ENCODE measurements at regions not wholly inside any gene's neighbourhood (a gene's known extent, or its start where the extent isn't known, plus 50 kb on each side); places are given as distances from the start of the nearest gene placed in this dataset.

DNA sequence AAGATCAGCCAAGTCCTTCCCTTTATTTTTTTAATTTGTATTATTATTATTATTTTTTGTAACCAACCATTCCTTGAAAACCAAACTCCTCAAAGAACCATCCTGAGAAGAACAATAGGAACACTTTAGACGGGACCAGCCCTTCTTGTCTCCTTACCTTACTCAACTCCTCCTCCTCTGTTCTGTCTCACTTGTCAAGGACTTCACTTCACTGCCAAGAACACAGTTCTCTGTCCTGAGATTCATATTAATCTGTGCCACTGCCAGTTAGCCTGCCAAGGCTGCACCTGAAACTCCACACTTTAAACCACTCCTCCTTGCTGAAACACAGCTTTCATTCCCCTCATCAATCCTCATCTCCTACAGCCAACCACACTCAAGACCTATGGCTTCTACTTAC is 73.8 kb upstream of the ATP1A1 start:
- no peak for DNase-seq

DNA sequence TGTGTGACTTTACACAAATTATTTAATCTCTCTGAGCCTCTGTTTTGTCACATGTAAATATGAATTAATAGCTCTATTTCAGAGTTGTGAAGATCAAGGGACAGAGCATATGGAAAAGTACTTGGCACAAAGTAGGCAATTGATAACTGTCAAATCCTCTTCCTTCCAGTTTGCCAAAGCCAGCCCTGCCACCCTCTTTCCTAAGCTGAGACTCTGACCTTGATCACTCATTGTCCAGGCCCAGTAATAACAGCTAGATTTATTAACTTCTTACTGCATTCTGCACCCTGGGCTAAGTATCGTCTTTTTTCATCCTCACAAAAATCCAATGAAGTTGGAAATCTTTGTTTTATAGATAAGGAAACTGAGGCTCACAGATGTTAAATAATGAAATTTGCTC is 70.8 kb upstream of the ATP1A1 start:
- DNase-seq: no peak

DNA sequence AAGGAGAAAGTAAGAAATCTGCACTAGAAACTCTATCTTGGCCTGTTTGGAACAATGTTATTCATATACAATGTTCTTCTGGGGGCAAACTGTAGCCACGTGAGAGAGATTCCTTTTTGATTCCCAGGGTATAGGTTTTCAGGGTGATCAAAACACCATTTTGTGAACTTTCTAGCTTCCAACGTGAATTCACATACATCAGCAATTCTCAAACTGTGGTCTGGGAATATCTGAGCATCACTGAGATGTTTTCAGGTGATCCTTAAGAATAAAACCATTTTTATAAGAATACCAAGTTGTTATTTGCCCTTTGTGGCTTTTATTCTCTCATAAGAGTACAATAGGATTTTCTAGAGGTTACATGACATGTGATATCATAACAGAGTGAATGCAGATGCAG is 66.9 kb upstream of the ATP1A1 start:
- DNase-seq: no peak

- DNase-seq: no peak
These were observed 66.1 kb upstream of the ATP1A1 start for GRCh38 chr1:116306840-116307442.

DNA sequence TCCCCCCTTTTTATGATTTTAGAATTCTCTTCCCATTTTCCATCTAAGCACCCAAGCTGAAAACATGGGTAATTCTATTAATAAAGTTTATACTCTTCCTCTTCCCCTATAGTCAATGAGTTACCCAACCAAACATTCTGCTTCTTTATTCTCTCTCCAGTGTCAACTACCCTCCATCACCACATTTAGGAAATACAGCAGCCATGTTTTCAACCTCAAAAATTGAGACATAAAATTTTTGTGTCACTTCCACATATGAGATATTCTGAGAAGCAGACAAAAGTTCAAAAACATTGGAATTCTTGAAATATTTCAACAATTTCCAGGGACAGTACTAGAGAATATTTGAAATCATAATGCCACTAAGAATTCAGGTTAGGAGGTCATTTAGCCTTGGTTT is 64.8 kb upstream of the ATP1A1 start:
- no peak for DNase-seq

GRCh38 chr1:116309090-116309870 is 63.8 kb upstream of the ATP1A1 start:
- DNase-seq: no peak

GRCh38 chr1:116310180-116310579 is 62.9 kb upstream of the ATP1A1 start:
- DNase-seq: no peak

DNA sequence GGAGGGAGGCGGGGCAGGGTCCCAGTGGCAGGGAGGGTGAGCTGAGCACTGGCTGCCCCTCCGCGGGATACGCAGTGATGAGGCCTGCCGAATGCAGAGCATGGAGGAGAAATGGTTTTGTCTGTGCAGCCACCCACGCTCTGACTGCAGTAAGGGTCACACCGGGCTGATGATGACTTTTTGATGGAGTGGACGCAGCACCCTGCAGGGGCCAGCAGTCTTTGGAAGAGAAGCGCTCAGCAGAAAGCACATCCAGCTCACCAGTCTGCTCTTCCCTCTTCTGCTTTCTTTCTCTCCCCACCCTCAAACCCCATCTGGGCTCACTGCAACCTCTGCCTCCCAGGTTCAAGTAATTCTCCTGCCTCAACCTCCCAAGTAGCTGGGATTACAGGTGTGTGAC is 61.9 kb upstream of the ATP1A1 start:
- no peak for DNase-seq

DNA sequence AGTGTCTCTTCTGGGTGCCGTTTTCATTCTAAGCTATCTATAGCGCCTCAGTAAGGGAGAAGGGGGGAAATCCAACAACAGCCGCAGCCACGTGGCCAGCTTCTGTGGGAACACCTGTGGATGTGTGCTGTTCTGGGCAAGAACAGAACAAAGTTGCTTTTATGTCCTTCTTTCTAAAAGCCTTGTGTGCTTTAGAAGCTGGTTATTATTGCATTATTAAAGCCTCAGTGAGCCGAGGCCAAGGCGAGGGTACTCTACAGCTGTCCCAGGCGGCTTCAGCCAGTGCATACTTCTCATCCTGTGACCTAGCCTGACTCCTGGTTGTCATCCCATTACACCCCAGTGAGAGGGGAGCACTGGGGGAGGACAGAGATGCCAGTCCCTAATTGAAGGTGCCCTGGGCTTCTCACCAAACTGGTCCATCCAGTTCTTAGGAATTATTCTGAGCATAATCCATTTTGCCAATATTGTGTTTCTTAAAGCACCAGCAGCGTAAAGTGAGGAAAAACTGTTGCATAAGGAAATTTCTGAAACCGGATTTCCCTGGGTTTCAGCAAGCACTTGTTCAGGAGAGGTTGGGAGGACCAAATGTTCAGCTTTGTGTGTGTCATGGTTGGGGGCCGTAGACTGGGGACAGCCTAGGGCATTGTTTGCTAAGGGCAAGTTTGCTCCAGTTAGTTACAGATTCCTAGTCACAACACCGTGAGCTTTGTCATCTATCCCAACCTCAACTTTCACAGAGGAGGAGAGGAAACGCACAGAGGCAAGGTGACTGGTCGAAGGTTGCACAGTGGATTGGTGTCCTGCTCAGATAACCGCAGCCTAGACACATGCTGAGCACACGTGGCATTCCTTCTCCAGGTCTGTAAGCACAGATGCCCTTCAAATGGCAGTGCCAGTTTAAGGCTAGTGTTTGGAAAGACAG is 61.0 kb upstream of the ATP1A1 start:
- no peak for DNase-seq

DNA sequence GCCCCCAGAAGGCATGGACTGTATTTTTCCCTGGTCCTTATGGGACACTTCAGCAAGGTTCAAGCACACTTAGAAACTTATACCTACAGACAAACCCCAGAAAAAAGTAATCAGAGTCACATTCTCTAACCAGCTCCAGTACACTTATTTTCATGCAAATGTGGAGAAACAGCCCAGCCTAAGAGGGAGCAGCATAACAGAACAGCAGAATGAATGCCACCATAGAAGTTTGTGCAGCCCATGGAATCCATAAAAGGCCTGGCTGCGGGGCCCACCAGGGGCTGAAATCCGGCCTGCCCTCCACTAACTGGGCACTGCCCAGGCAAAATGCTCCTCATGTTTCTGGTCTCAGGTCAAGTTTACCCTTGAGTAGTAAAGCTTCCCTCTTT is 60.4 kb upstream of the ATP1A1 start:
- DNase-seq: no peak

DNA sequence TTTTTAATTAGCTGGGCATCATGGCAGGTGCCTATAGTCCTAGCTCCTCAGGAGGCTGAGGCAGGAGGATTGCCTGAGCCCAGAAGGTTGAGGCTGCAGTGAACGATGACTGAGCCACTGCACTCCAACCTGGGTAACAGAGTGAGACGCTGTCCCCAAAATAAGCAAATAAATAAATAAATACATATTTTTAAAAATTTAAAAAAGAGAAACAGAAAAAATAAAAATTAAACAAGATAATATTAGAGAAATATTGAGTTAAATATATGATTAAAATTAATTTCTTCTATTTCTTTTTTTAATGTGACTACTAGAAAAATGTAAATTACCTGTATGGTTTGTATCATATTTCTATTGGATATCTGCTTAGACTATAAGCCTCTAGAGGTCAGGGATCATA is 59.3 kb upstream of the ATP1A1 start:
- DNase-seq: no peak

DNA sequence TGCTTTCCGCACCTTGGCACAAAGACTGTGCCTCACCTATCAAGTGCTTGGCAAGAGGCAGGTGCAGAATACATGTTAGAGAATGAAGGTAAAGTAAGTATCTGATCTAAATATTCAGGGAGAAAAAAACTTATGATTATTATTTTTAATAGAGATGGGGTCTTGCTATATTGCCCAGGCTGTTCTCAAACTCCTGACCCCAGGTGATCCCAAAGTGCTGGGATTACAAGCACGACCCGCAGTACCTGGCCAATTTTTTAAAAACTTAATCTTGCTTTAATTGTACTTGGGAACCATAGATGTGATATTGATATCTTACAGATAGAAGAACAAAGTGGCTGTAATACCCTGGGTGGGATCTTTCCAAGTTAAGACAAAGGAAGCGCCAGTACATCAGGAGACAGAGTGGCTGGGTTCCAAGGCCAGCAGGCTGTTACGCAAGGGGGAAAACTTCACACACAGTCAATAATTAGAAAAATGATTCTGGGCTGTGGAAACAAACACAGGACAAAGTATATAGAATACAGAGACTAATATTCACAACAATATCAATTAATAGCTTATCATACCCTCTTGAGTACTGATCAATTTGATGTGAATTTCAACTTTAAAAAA is 58.6 kb upstream of the ATP1A1 start:
- DNase-seq: no peak

DNA sequence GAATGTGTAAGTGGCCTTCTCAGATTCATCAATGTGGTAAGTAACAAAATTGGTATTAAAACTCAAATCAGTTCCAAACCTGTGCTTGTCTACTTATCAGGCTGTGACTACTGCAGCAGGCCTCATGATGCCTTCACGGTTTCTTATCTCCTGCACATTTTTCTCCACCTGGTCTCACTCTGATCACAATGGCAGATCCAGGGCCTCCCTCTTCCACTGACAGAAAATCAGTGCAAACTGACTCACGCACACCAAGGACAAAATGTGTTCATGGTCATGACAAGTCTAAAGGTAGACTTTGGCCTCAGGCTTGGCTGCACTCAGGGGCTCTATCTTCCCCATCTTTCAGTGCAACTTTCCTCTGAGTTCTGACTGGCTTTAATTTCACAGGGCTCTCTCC is 56.7 kb upstream of the ATP1A1 start:
- DNase-seq: no peak

GRCh38 chr1:116318897-116319296 is 54.1 kb upstream of the ATP1A1 start:
- no peak for DNase-seq

DNA sequence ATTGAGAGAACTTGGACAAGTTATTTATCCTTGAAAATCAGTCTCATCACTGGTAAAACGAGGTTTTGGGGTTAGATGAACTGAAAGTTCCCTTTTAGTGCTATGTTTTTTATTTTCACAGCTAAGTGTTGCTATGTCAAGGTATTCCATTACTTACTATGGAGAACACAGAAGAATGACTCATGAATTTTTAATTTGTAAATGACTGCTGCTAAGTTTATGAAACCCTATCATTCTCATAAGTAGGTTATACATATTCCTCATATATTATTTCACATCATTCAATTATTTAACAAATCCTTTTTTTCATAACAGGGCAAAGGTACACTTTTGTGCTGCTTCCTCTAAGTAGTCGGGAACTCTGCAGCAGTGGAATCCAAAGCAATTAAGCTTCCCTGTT is 52.2 kb upstream of the ATP1A1 start:
- DNase-seq: no peak

- DNase-seq: no peak
These were observed 51.3 kb upstream of the ATP1A1 start for GRCh38 chr1:116321766-116322175.

- DNase-seq: no peak
These were observed 50.2 kb upstream of the ATP1A1 start for GRCh38 chr1:116322752-116323405.
